SU-DHL-6 (cell line): ENCODE measurements at regions not wholly inside any gene's neighbourhood (a gene's known extent, or its start where the extent isn't known, plus 50 kb on each side); places are given as distances from the start of the nearest gene placed in this dataset.

Experiments used
- H2AFZ ChIP-seq: fragments of 200-600 bp; sonication (generic); 2 replicates; pipeline ENCODE4 v1.6.1; 2014; ENCODE audit warnings: low read depth, mild to moderate bottlenecking, moderate library complexity, mixed read lengths, antibody characterized with exemption, low read length; ENCODE audit not compliant: severe bottlenecking
- H3F3A ChIP-seq: fragments of 200-600 bp; shearing (Covaris generic); 2 replicates; pipeline ENCODE4 v1.6.0; 2016; ENCODE audit warnings: antibody characterized with exemption, mild to moderate bottlenecking; ENCODE audit not compliant: insufficient read depth
- H3K27ac ChIP-seq: fragments of 200-600 bp; sonication (generic); 2 replicates; pipeline ENCODE4 v1.5.1; 2016; ENCODE audit warnings: low read depth, mild to moderate bottlenecking, low read length, moderate library complexity, mixed read lengths
- H3K27me3 ChIP-seq: fragments of 200-600 bp; sonication (generic), shearing (Covaris generic); 2 replicates; pipeline ENCODE4 v1.6.0; 2014; ENCODE audit warnings: mild to moderate bottlenecking, low read length
- H3K36me3 ChIP-seq: fragments of 200-600 bp; sonication (generic); 2 replicates; pipeline ENCODE4 v1.6.1; 2014; ENCODE audit warnings: mild to moderate bottlenecking, low read length, mixed read lengths
- H3K4me2 ChIP-seq: fragments of 300-600, 200-600 bp; shearing (Covaris generic), sonication (generic); 2 replicates; pipeline ENCODE4 v1.6.0; 2014; ENCODE audit warnings: low read length, low read depth, mild to moderate bottlenecking; ENCODE audit not compliant: poor library complexity, severe bottlenecking
- H3K4me3 ChIP-seq: fragments of 200-600 bp; sonication (generic); 2 replicates; pipeline ENCODE4 v1.5.1; 2014; ENCODE audit warnings: antibody characterized with exemption, low read length, mild to moderate bottlenecking, mixed read lengths; ENCODE audit not compliant: insufficient read depth, poor library complexity, severe bottlenecking
- H3K79me2 ChIP-seq: fragments of 200-600 bp; sonication (generic); 2 replicates; pipeline ENCODE4 v1.6.1; 2014; ENCODE audit warnings: mild to moderate bottlenecking, low read length, moderate library complexity; ENCODE audit not compliant: insufficient read depth
- H3K9ac ChIP-seq: fragments of 200-600 bp; sonication (generic); 2 replicates; pipeline ENCODE4 v1.7.0; 2014; ENCODE audit warnings: mild to moderate bottlenecking, low read length
- H3K9me2 ChIP-seq: fragments of 200-600 bp; sonication (generic); replicated peaks from 2 replicates; pipeline ENCODE4 v1.6.1; 2014; ENCODE audit warnings: low read length; ENCODE audit not compliant: insufficient read depth
- H3K9me3 ChIP-seq: fragments of 200-600 bp; sonication (generic); 2 replicates; pipeline ENCODE4 v1.6.1; 2014; ENCODE audit warnings: low read length, mixed read lengths; ENCODE audit not compliant: insufficient read depth
- H4K20me1 ChIP-seq: fragments of 200-600 bp; sonication (generic); 2 replicates; pipeline ENCODE4 v1.6.1; 2014; ENCODE audit warnings: low read depth, mild to moderate bottlenecking, antibody characterized with exemption, low read length, moderate library complexity, mixed read lengths
- CTCF ChIP-seq: fragments of 200-600 bp; sonication (generic); IDR thresholded peaks from one replicate; pipeline ENCODE4 v1.5.1; 2017; ENCODE audit warnings: antibody characterized with exemption, mild to moderate bottlenecking, low read length, moderate library complexity; ENCODE audit not compliant: insufficient read depth, poor library complexity, severe bottlenecking
- EZH2phosphoT487 ChIP-seq: fragments of 200-600 bp; sonication (generic), shearing (Covaris generic); conservative IDR thresholded peaks from 2 replicates; pipeline ENCODE4 v1.6.1; 2018; ENCODE audit warnings: mild to moderate bottlenecking, antibody characterized with exemption, low read length, moderate library complexity, mixed read lengths

- Histone ChIP-seq H3K9me3 (no peaks in the 10 kb centered on the region), H4K20me1 (no peaks in the 10 kb centered on the region), H3K27ac (no peak overlapping the region), H3K9ac (no peak overlapping the region), H3K27me3 (no peaks in the 10 kb centered on the region), H3K79me2 (no peaks in the 10 kb centered on the region), H3K4me3 (no peak overlapping the region), H3K36me3 (no peaks in the 10 kb centered on the region), H2AFZ (no peak overlapping the region), H3K4me2 (no peak overlapping the region), H3K9me2 (no peaks in the 10 kb centered on the region), H3F3A (no peaks in the 10 kb centered on the region)
- TF ChIP-seq EZH2phosphoT487 (no peak), CTCF (no peak)
Observed at GRCh38 chr4:35063031-35063570, 1181.2 kb downstream of the ARAP2 start.

GRCh38 chr4:35066406-35066805 is 1177.9 kb downstream of the ARAP2 start:
- Histone ChIP-seq H3K79me2 (no peaks in the 10 kb centered on the region), H3K27me3 (no peaks in the 10 kb centered on the region), H3K4me3 (no peak overlapping the region), H4K20me1 (no peaks in the 10 kb centered on the region), H2AFZ (no peak overlapping the region), H3K36me3 (no peaks in the 10 kb centered on the region), H3K9me2 (no peaks in the 10 kb centered on the region), H3K27ac (no peak overlapping the region), H3K9me3 (no peaks in the 10 kb centered on the region), H3K4me2 (no peak overlapping the region), H3F3A (no peaks in the 10 kb centered on the region), H3K9ac (no peak overlapping the region)
- TF ChIP-seq EZH2phosphoT487 (no peak), CTCF (no peak)

- H3K4me2 ChIP-seq: no peak overlapping the region
- H3K9me3 ChIP-seq: no peaks in the 10 kb centered on the region
- H3K27ac ChIP-seq: no peak overlapping the region
- no peak overlapping the region for H3K9ac ChIP-seq
- H3K36me3 ChIP-seq: no peaks in the 10 kb centered on the region
- no peak overlapping the region for H2AFZ ChIP-seq
- H3K9me2 ChIP-seq: no peaks in the 10 kb centered on the region
- no peaks in the 10 kb centered on the region for H4K20me1 ChIP-seq
- H3F3A ChIP-seq: no peaks in the 10 kb centered on the region
- H3K4me3 ChIP-seq: no peak overlapping the region
- H3K27me3 ChIP-seq: no peaks in the 10 kb centered on the region
- no peaks in the 10 kb centered on the region for H3K79me2 ChIP-seq
- no peak for TF ChIP-seq CTCF
- no peak for TF ChIP-seq EZH2phosphoT487
Observed at GRCh38 chr4:35080799-35081198, 1163.5 kb downstream of the ARAP2 start.
